SU-DHL-6 (cell line): ENCODE measurements at regions not wholly inside any gene's neighbourhood (a gene's known extent, or its start where the extent isn't known, plus 50 kb on each side); places are given as distances from the start of the nearest gene placed in this dataset.

Experiments
- H2AFZ ChIP-seq: fragments of 200-600 bp; sonication (generic); 2 replicates; pipeline ENCODE4 v1.6.1; 2014; ENCODE audit warnings: low read depth, mild to moderate bottlenecking, moderate library complexity, mixed read lengths, antibody characterized with exemption, low read length; ENCODE audit not compliant: severe bottlenecking
- H3F3A ChIP-seq: fragments of 200-600 bp; shearing (Covaris generic); 2 replicates; pipeline ENCODE4 v1.6.0; 2016; ENCODE audit warnings: antibody characterized with exemption, mild to moderate bottlenecking; ENCODE audit not compliant: insufficient read depth
- H3K27ac ChIP-seq: fragments of 200-600 bp; sonication (generic); 2 replicates; pipeline ENCODE4 v1.5.1; 2016; ENCODE audit warnings: low read depth, mild to moderate bottlenecking, low read length, moderate library complexity, mixed read lengths
- H3K27me3 ChIP-seq: fragments of 200-600 bp; sonication (generic), shearing (Covaris generic); 2 replicates; pipeline ENCODE4 v1.6.0; 2014; ENCODE audit warnings: mild to moderate bottlenecking, low read length
- H3K36me3 ChIP-seq: fragments of 200-600 bp; sonication (generic); 2 replicates; pipeline ENCODE4 v1.6.1; 2014; ENCODE audit warnings: mild to moderate bottlenecking, low read length, mixed read lengths
- H3K4me2 ChIP-seq: fragments of 300-600, 200-600 bp; shearing (Covaris generic), sonication (generic); 2 replicates; pipeline ENCODE4 v1.6.0; 2014; ENCODE audit warnings: low read length, low read depth, mild to moderate bottlenecking; ENCODE audit not compliant: poor library complexity, severe bottlenecking
- H3K4me3 ChIP-seq: fragments of 200-600 bp; sonication (generic); 2 replicates; pipeline ENCODE4 v1.5.1; 2014; ENCODE audit warnings: antibody characterized with exemption, low read length, mild to moderate bottlenecking, mixed read lengths; ENCODE audit not compliant: insufficient read depth, poor library complexity, severe bottlenecking
- H3K79me2 ChIP-seq: fragments of 200-600 bp; sonication (generic); 2 replicates; pipeline ENCODE4 v1.6.1; 2014; ENCODE audit warnings: mild to moderate bottlenecking, low read length, moderate library complexity; ENCODE audit not compliant: insufficient read depth
- H3K9ac ChIP-seq: fragments of 200-600 bp; sonication (generic); 2 replicates; pipeline ENCODE4 v1.7.0; 2014; ENCODE audit warnings: mild to moderate bottlenecking, low read length
- H3K9me2 ChIP-seq: fragments of 200-600 bp; sonication (generic); replicated peaks from 2 replicates; pipeline ENCODE4 v1.6.1; 2014; ENCODE audit warnings: low read length; ENCODE audit not compliant: insufficient read depth
- H3K9me3 ChIP-seq: fragments of 200-600 bp; sonication (generic); 2 replicates; pipeline ENCODE4 v1.6.1; 2014; ENCODE audit warnings: low read length, mixed read lengths; ENCODE audit not compliant: insufficient read depth
- H4K20me1 ChIP-seq: fragments of 200-600 bp; sonication (generic); 2 replicates; pipeline ENCODE4 v1.6.1; 2014; ENCODE audit warnings: low read depth, mild to moderate bottlenecking, antibody characterized with exemption, low read length, moderate library complexity, mixed read lengths
- EZH2phosphoT487 ChIP-seq: fragments of 200-600 bp; sonication (generic), shearing (Covaris generic); conservative IDR thresholded peaks from 2 replicates; pipeline ENCODE4 v1.6.1; 2018; ENCODE audit warnings: mild to moderate bottlenecking, antibody characterized with exemption, low read length, moderate library complexity, mixed read lengths
- TF ChIP-seq, protein P1 (sequence below): fragments of 200-600 bp; sonication (generic); IDR thresholded peaks from one replicate; pipeline ENCODE4 v1.5.1; 2017; ENCODE audit warnings: antibody characterized with exemption, mild to moderate bottlenecking, low read length, moderate library complexity; ENCODE audit not compliant: insufficient read depth, poor library complexity, severe bottlenecking

- Histone ChIP-seq H3K9me2 (no peaks in the 10 kb centered on the region), H3K4me2 (no peak overlapping the region), H3K27me3 (no peaks in the 10 kb centered on the region), H3K79me2 (no peaks in the 10 kb centered on the region), H3K9me3 (no peaks in the 10 kb centered on the region), H3K9ac (no peak overlapping the region), H3F3A (no peaks in the 10 kb centered on the region), H3K4me3 (no peak overlapping the region), H3K27ac (no peak overlapping the region), H3K36me3 (no peaks in the 10 kb centered on the region), H4K20me1 (no peaks in the 10 kb centered on the region), H2AFZ (no peak overlapping the region)
- TF ChIP-seq, protein P1, sequence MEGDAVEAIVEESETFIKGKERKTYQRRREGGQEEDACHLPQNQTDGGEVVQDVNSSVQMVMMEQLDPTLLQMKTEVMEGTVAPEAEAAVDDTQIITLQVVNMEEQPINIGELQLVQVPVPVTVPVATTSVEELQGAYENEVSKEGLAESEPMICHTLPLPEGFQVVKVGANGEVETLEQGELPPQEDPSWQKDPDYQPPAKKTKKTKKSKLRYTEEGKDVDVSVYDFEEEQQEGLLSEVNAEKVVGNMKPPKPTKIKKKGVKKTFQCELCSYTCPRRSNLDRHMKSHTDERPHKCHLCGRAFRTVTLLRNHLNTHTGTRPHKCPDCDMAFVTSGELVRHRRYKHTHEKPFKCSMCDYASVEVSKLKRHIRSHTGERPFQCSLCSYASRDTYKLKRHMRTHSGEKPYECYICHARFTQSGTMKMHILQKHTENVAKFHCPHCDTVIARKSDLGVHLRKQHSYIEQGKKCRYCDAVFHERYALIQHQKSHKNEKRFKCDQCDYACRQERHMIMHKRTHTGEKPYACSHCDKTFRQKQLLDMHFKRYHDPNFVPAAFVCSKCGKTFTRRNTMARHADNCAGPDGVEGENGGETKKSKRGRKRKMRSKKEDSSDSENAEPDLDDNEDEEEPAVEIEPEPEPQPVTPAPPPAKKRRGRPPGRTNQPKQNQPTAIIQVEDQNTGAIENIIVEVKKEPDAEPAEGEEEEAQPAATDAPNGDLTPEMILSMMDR = no peak
Observed at GRCh38 chr13:82010780-82011179, 1669.9 kb upstream of the SPRY2 start.

DNA sequence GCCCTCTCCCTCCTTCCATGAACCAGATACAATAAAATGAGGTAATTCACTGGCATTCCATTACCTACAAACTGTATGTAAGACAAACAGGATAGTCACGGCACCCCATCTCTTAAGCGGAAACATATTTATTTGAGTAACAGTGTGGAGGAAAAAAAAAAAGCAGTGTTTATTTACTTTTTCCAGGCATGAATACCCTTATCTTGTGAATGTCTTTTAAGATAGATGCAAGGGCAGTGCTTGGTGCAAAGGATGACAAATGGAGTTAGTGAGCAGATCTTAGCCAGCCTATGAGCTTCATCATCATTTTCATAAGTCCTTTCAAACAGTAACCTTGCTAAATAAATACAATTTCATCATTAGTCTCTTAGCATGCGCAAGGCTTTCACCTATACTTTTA is 1661.8 kb upstream of the SPRY2 start:
- Histone ChIP-seq H3K79me2 (no peaks in the 10 kb centered on the region), H3K4me2 (no peak overlapping the region), H3K27me3 (no peaks in the 10 kb centered on the region), H3K36me3 (no peaks in the 10 kb centered on the region), H3K9me2 (no peaks in the 10 kb centered on the region; the same call in 1 of the 2 replicates), H3F3A (no peaks in the 10 kb centered on the region), H4K20me1 (no peaks in the 10 kb centered on the region), H3K9me3 (no peaks in the 10 kb centered on the region), H3K4me3 (no peak overlapping the region), H3K27ac (no peak overlapping the region), H3K9ac (no peak overlapping the region), H2AFZ (no peak overlapping the region)
- no peak for TF ChIP-seq EZH2phosphoT487
- TF ChIP-seq, protein P1 = no peak

DNA sequence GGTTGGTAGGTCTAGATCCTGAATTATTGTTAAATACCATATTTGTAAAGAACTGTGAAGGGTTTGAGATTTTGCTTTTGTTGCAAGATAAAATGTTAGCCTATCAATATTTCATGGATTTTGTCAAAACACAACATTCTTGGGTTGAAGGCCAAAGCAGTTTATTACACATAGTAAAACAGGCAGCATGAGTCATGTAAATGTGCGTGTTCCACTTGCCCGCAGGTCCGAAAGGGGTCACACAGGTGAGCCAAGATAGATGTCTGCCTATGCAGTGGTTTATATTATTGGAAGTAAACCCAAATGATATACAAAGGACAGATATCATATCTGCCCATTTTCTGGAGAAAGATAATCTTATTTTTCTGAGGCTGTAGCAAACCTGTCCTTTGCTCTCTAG is 1654.4 kb upstream of the SPRY2 start:
- Histone ChIP-seq H3K27ac (no peak overlapping the region), H3K9ac (no peak overlapping the region), H3K9me3 (no peaks in the 10 kb centered on the region), H3K27me3 (no peaks in the 10 kb centered on the region), H3K4me2 (no peak overlapping the region), H3F3A (no peaks in the 10 kb centered on the region), H4K20me1 (no peaks in the 10 kb centered on the region), H3K36me3 (no peaks in the 10 kb centered on the region), H2AFZ (no peak overlapping the region), H3K79me2 (no peaks in the 10 kb centered on the region), H3K9me2 (no peaks in the 10 kb centered on the region), H3K4me3 (no peak overlapping the region)
- TF ChIP-seq, protein P1 = no peak
- no peak for TF ChIP-seq EZH2phosphoT487

GRCh38 chr13:81990652-81991051 is 1649.7 kb upstream of the SPRY2 start:
- Histone ChIP-seq H3K9me3 (no peaks in the 10 kb centered on the region), H3K27me3 (no peaks in the 10 kb centered on the region), H3K9ac (no peak overlapping the region), H2AFZ (no peak overlapping the region), H3F3A (no peaks in the 10 kb centered on the region), H3K4me3 (no peak overlapping the region), H4K20me1 (no peaks in the 10 kb centered on the region), H3K9me2 (no peaks in the 10 kb centered on the region), H3K36me3 (no peaks in the 10 kb centered on the region), H3K4me2 (no peak overlapping the region), H3K27ac (no peak overlapping the region), H3K79me2 (no peaks in the 10 kb centered on the region)
- TF ChIP-seq, protein P1 = no peak
- TF ChIP-seq EZH2phosphoT487 = no peak
